Thyroid gland (tissue), 4 donors: ENCODE measurements at regions not wholly inside any gene's neighbourhood (a gene's known extent, or its start where the extent isn't known, plus 50 kb on each side); places are given as distances from the start of the nearest gene placed in this dataset.

Experiments used
- CTCF ChIP-seq, 6 experiments: fragments of 200-600 bp in 3 of 6; fragments of 450-650 bp in 3 of 6; sonication (generic) in 3 of 6; IDR thresholded peaks; one replicate each; pipeline ENCODE4 v1.5.1; 2016 to 2019; ENCODE audit warnings: antibody characterized with exemption in 6 of 6, mild to moderate bottlenecking in 2 of 6, inconsistent platforms in 1 of 6, moderate library complexity in 1 of 6
- POLR2A ChIP-seq, 2 donors: fragments of 450-650 bp; IDR thresholded peaks; one replicate each; pipeline ENCODE4 v1.6.1; 2017; ENCODE audit warnings: antibody characterized with exemption in 2 of 2, mild to moderate bottlenecking in 2 of 2, moderate library complexity in 1 of 2

GRCh38 chr1:55828044-55828443 is 612.9 kb upstream of the USP24 start:
- TF ChIP-seq CTCF (IDR thresholded peaks at IDR 0.05) (no peak), POLR2A (IDR thresholded peaks at IDR 0.05) (no peak)
